PC-3 (cell line): ENCODE measurements at regions not wholly inside any gene's neighbourhood (a gene's known extent, or its start where the extent isn't known, plus 50 kb on each side); places are given as distances from the start of the nearest gene placed in this dataset.

Experiments
- CTCF ChIP-seq: fragments of 300-600 bp; sonication (generic); conservative IDR thresholded peaks from 2 replicates; pipeline ENCODE4 v1.5.1; 2017; ENCODE audit warnings: antibody characterized with exemption, low read depth, mild to moderate bottlenecking, low read length
- EZH2 ChIP-seq: fragments of 300-600 bp; sonication (generic); IDR thresholded peaks from one replicate; pipeline ENCODE4 v1.6.1; 2017; ENCODE audit warnings: antibody characterized with exemption, mild to moderate bottlenecking, low read length; ENCODE audit not compliant: unreplicated experiment

- TF ChIP-seq CTCF: no peak
- no peak for TF ChIP-seq EZH2
These were observed 612.5 kb downstream of the METTL4 start for GRCh38 chr18:1958798-1959197.
